ENCODE measurements at regions not wholly inside any gene's neighbourhood (a gene's known extent, or its start where the extent isn't known, plus 50 kb on each side); places are given as distances from the start of the nearest gene placed in this dataset.

DNA sequence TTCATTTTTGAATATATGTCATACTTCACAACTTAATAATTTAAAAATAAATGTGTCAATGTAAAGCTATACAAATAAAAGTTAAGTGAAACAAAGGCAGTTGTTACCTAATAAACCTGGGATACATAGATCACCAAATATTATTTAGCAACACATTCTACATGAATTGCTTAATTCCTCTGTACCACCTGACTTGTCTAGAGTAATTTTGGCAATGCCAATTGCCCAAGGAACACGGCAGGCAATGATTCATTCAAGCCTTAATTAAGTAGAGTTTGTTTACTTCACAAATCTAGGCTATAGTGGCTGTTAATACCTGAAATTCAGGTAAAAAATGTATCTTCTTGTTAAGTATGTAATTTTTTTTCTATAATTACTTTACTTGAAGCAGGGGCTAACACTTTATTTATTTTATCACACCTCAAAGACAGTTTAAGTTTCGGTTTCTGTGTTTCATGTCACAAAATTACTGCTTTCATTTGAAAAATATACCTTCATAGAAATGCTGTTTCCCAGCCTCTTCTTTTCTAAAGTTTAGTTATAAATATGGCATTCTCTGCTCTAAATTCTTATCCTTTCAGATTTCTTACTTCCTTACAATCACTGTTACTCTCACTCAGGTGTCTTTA lies 705.7 kb downstream of the SLITRK5 start (continued):
- TF ChIP-seq, protein P1, sequence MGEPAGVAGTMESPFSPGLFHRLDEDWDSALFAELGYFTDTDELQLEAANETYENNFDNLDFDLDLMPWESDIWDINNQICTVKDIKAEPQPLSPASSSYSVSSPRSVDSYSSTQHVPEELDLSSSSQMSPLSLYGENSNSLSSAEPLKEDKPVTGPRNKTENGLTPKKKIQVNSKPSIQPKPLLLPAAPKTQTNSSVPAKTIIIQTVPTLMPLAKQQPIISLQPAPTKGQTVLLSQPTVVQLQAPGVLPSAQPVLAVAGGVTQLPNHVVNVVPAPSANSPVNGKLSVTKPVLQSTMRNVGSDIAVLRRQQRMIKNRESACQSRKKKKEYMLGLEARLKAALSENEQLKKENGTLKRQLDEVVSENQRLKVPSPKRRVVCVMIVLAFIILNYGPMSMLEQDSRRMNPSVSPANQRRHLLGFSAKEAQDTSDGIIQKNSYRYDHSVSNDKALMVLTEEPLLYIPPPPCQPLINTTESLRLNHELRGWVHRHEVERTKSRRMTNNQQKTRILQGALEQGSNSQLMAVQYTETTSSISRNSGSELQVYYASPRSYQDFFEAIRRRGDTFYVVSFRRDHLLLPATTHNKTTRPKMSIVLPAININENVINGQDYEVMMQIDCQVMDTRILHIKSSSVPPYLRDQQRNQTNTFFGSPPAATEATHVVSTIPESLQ (CRISPR knock-in tag; IDR thresholded peaks at IDR 0.05): no peak
- TF ChIP-seq MXD4 (CRISPR knock-in tag; IDR thresholded peaks at IDR 0.05; ENCODE audit: borderline replicate concordance): no peak

DNA sequence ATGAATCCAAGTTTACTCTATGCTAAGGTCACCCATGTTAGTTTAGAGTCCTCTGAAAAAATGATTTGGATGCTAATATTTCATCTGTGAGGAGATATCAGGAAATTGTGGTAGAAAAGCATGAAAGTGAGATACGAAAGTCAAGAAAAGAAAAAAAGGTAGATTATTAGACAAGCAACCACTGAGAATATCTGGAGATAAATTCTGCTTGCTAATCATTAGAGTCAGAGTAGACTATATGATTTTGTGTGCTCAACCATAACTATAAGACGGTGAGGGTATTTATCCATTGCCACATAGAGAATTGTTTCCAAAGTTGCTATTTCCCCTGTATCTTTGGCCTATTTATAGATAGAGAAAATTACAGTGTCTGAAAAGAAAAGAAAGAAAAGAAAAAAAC lies 706.7 kb downstream of the SLITRK5 start:
- H3K4me3 Mint-ChIP-seq: no peak overlapping the region
- H3K36me3 Mint-ChIP-seq: peaks cover 20% of the 10 kb centered on the region
- H3K9me3 Mint-ChIP-seq: peaks cover 32% of the 10 kb centered on the region
- TF ChIP-seq RELA (CRISPR knock-in tag; IDR thresholded peaks at IDR 0.05; ENCODE audit: borderline replicate concordance) (no peak), ZNF138 (CRISPR knock-in tag; conservative IDR thresholded peaks at IDR 0.05) (no peak)
- ChIA-PET POLR2A (no interaction called here), CTCF (no interaction called here)
- H3K27me3 Mint-ChIP-seq (ENCODE audit: low read depth): no peaks in the 10 kb centered on the region
- ATAC-seq: no peak
- no peak for DNase-seq (ENCODE audit: low spot score)
- no peaks in the 10 kb centered on the region for H3K4me1 Mint-ChIP-seq
- no peak overlapping the region for H3K27ac Mint-ChIP-seq

DNA sequence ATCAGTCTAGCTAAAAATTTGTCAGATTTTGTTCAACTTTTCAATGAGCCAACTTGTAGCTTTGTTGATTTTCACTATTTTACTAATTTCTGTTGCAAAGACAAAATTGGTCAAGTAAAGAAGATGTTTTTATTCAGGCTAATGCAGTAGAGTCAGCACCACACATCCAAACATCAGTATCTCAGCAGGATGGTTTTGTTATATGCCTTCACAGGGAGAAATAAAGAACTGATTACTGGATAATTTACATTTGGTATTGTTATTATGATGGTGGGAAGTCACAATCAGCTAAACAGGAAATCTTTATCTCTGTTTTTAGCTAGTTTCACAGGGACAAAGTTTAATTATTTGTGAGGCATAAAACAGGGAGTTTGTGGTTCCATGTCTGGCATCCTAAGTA lies 713.4 kb downstream of the SLITRK5 start:
- no peaks in the 10 kb centered on the region for H3K27me3 Mint-ChIP-seq (ENCODE audit: low read depth)
- ChIA-PET POLR2A (no interaction called here), CTCF (no interaction called here)
- peak; percentile 76 for ATAC-seq
- DNase-seq (ENCODE audit: low spot score): no peak
- H3K4me3 Mint-ChIP-seq: 0 out of 2 replicates have a peak overlapping the region, but pooled peaks have one; percentile 6
- peaks cover 17% of the 10 kb centered on the region for H3K9me3 Mint-ChIP-seq
- H3K4me1 Mint-ChIP-seq: peaks cover 28% of the 10 kb centered on the region
- H3K27ac Mint-ChIP-seq: peak overlapping the region; percentile 70
- peaks cover 2% of the 10 kb centered on the region for H3K36me3 Mint-ChIP-seq
- TF ChIP-seq ZNF232 (CRISPR knock-in tag; IDR thresholded peaks at IDR 0.05) (no peak), SOX15 (CRISPR knock-in tag; IDR thresholded peaks at IDR 0.05) (no peak), KAT7 (CRISPR knock-in tag; IDR thresholded peaks at IDR 0.05; ENCODE audit: borderline replicate concordance) (no peak), EMX1 (CRISPR knock-in tag; IDR thresholded peaks at IDR 0.05) (no peak), RELA (CRISPR knock-in tag; IDR thresholded peaks at IDR 0.05; ENCODE audit: borderline replicate concordance) (no peak), MYBL2 (CRISPR knock-in tag; IDR thresholded peaks at IDR 0.05) (no peak), CREB1 (CRISPR knock-in tag; IDR thresholded peaks at IDR 0.05) (no peak), HMGA2 (CRISPR knock-in tag; IDR thresholded peaks at IDR 0.05) (no peak), GTF2I (CRISPR knock-in tag; conservative IDR thresholded peaks at IDR 0.05) (no peak), ZNF219 (CRISPR knock-in tag; IDR thresholded peaks at IDR 0.05; ENCODE audit: borderline replicate concordance) (no peak), ZNF138 (CRISPR knock-in tag; conservative IDR thresholded peaks at IDR 0.05) (no peak), FOXJ3 (CRISPR knock-in tag; IDR thresholded peaks at IDR 0.05; ENCODE audit: borderline replicate concordance) (no peak), ZNF671 (CRISPR knock-in tag; IDR thresholded peaks at IDR 0.05) (no peak), FOXK1 (CRISPR knock-in tag; IDR thresholded peaks at IDR 0.05) (no peak)
- TF ChIP-seq, protein P2, sequence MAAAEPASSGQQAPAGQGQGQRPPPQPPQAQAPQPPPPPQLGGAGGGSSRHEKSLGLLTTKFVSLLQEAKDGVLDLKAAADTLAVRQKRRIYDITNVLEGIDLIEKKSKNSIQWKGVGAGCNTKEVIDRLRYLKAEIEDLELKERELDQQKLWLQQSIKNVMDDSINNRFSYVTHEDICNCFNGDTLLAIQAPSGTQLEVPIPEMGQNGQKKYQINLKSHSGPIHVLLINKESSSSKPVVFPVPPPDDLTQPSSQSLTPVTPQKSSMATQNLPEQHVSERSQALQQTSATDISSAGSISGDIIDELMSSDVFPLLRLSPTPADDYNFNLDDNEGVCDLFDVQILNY (CRISPR knock-in tag; IDR thresholded peaks at IDR 0.05): no peak
- TF ChIP-seq, protein P3, sequence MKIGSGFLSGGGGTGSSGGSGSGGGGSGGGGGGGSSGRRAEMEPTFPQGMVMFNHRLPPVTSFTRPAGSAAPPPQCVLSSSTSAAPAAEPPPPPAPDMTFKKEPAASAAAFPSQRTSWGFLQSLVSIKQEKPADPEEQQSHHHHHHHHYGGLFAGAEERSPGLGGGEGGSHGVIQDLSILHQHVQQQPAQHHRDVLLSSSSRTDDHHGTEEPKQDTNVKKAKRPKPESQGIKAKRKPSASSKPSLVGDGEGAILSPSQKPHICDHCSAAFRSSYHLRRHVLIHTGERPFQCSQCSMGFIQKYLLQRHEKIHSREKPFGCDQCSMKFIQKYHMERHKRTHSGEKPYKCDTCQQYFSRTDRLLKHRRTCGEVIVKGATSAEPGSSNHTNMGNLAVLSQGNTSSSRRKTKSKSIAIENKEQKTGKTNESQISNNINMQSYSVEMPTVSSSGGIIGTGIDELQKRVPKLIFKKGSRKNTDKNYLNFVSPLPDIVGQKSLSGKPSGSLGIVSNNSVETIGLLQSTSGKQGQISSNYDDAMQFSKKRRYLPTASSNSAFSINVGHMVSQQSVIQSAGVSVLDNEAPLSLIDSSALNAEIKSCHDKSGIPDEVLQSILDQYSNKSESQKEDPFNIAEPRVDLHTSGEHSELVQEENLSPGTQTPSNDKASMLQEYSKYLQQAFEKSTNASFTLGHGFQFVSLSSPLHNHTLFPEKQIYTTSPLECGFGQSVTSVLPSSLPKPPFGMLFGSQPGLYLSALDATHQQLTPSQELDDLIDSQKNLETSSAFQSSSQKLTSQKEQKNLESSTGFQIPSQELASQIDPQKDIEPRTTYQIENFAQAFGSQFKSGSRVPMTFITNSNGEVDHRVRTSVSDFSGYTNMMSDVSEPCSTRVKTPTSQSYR (CRISPR knock-in tag; IDR thresholded peaks at IDR 0.05): no peak
- TF ChIP-seq, protein P4, sequence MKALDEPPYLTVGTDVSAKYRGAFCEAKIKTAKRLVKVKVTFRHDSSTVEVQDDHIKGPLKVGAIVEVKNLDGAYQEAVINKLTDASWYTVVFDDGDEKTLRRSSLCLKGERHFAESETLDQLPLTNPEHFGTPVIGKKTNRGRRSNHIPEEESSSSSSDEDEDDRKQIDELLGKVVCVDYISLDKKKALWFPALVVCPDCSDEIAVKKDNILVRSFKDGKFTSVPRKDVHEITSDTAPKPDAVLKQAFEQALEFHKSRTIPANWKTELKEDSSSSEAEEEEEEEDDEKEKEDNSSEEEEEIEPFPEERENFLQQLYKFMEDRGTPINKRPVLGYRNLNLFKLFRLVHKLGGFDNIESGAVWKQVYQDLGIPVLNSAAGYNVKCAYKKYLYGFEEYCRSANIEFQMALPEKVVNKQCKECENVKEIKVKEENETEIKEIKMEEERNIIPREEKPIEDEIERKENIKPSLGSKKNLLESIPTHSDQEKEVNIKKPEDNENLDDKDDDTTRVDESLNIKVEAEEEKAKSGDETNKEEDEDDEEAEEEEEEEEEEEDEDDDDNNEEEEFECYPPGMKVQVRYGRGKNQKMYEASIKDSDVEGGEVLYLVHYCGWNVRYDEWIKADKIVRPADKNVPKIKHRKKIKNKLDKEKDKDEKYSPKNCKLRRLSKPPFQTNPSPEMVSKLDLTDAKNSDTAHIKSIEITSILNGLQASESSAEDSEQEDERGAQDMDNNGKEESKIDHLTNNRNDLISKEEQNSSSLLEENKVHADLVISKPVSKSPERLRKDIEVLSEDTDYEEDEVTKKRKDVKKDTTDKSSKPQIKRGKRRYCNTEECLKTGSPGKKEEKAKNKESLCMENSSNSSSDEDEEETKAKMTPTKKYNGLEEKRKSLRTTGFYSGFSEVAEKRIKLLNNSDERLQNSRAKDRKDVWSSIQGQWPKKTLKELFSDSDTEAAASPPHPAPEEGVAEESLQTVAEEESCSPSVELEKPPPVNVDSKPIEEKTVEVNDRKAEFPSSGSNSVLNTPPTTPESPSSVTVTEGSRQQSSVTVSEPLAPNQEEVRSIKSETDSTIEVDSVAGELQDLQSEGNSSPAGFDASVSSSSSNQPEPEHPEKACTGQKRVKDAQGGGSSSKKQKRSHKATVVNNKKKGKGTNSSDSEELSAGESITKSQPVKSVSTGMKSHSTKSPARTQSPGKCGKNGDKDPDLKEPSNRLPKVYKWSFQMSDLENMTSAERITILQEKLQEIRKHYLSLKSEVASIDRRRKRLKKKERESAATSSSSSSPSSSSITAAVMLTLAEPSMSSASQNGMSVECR (CRISPR knock-in tag; IDR thresholded peaks at IDR 0.05; ENCODE audit: borderline replicate concordance): no peak
